Endothelial cell (in vitro differentiated cells): ENCODE measurements at regions not wholly inside any gene's neighbourhood (a gene's known extent, or its start where the extent isn't known, plus 50 kb on each side); places are given as distances from the start of the nearest gene placed in this dataset.

Source experiments
- DNase-seq: peaks from one replicate; pipeline ENCODE4 v3.0.0; 2021; ENCODE audit warnings: low spot score
- H3K27ac Mint-ChIP-seq: one replicate; pipeline ENCODE4 v1.8.0; 2021; ENCODE audit warnings: mixed read lengths, inconsistent platforms; ENCODE audit not compliant: unreplicated experiment
- H3K27me3 Mint-ChIP-seq: one replicate; pipeline ENCODE4 v1.8.0; 2021; ENCODE audit warnings: mild to moderate bottlenecking, moderate library complexity, mixed read lengths, inconsistent platforms; ENCODE audit not compliant: unreplicated experiment
- H3K36me3 Mint-ChIP-seq: one replicate; pipeline ENCODE4 v1.8.0; 2021; ENCODE audit warnings: mild to moderate bottlenecking, low read depth, mixed read lengths, inconsistent platforms; ENCODE audit not compliant: unreplicated experiment
- H3K4me1 Mint-ChIP-seq: one replicate; pipeline ENCODE4 v1.8.0; 2021; ENCODE audit warnings: mild to moderate bottlenecking, mixed read lengths, inconsistent platforms; ENCODE audit not compliant: unreplicated experiment
- H3K4me3 Mint-ChIP-seq: one replicate; pipeline ENCODE4 v1.8.0; 2021; ENCODE audit warnings: mild to moderate bottlenecking, mixed read lengths, inconsistent platforms; ENCODE audit not compliant: unreplicated experiment
- H3K9me3 Mint-ChIP-seq: one replicate; pipeline ENCODE4 v1.8.0; 2021; ENCODE audit warnings: mixed read lengths, inconsistent platforms; ENCODE audit not compliant: unreplicated experiment
- CTCF ChIP-seq: fragments of 200-600 bp; sonication (generic); IDR thresholded peaks from one replicate; pipeline ENCODE4 v1.5.0; 2021; ENCODE audit warnings: antibody characterized with exemption; ENCODE audit not compliant: unreplicated experiment

- peak overlapping the region; percentile 70 for H3K27ac Mint-ChIP-seq
- H3K4me1 Mint-ChIP-seq, result peaks cover 9% of the 10 kb centered on the region
- H3K27me3 Mint-ChIP-seq, result no peaks in the 10 kb centered on the region
- H3K9me3 Mint-ChIP-seq, result no peaks in the 10 kb centered on the region
- H3K36me3 Mint-ChIP-seq, result no peaks in the 10 kb centered on the region
- no peak for TF ChIP-seq CTCF
- DNase-seq, result no peak
- H3K4me3 Mint-ChIP-seq, result no peak overlapping the region
Observed at GRCh38 chr5:124310453-124310852, 436.0 kb downstream of the ZNF608 start.

GRCh38 chr5:124309241-124309980, 437.0 kb downstream of the ZNF608 start:
- DNase-seq, result no peak

GRCh38 chr5:124303366-124303765, 443.1 kb downstream of the ZNF608 start:
- H3K4me1 Mint-ChIP-seq, result no peaks in the 10 kb centered on the region
- H3K27me3 Mint-ChIP-seq, result no peaks in the 10 kb centered on the region
- no peaks in the 10 kb centered on the region for H3K36me3 Mint-ChIP-seq
- no peak overlapping the region for H3K4me3 Mint-ChIP-seq
- no peak for DNase-seq
- TF ChIP-seq CTCF, result no peak
- no peak overlapping the region for H3K27ac Mint-ChIP-seq
- H3K9me3 Mint-ChIP-seq, result no peaks in the 10 kb centered on the region

More at GRCh38 chr5:124309241-124309980, 437.0 kb downstream of the ZNF608 start:
- no peak for TF ChIP-seq CTCF
- Mint-ChIP-seq H3K4me1 (peaks cover 9% of the 10 kb centered on the region), H3K27me3 (no peaks in the 10 kb centered on the region), H3K9me3 (no peaks in the 10 kb centered on the region), H3K4me3 (no peak overlapping the region), H3K36me3 (no peaks in the 10 kb centered on the region), H3K27ac (peak overlapping the region; percentile 6)

- H3K9me3 Mint-ChIP-seq, result no peaks in the 10 kb centered on the region
- no peaks in the 10 kb centered on the region for H3K36me3 Mint-ChIP-seq
- H3K27me3 Mint-ChIP-seq, result no peaks in the 10 kb centered on the region
- no peak for TF ChIP-seq CTCF
- DNase-seq, result no peak
- H3K27ac Mint-ChIP-seq, result no peak overlapping the region
- H3K4me1 Mint-ChIP-seq, result no peaks in the 10 kb centered on the region
- no peak overlapping the region for H3K4me3 Mint-ChIP-seq
Observed at GRCh38 chr5:124302533-124302932, 443.9 kb downstream of the ZNF608 start.

GRCh38 chr5:124301850-124302249, 444.6 kb downstream of the ZNF608 start:
- H3K36me3 Mint-ChIP-seq, result no peaks in the 10 kb centered on the region
- no peaks in the 10 kb centered on the region for H3K9me3 Mint-ChIP-seq
- H3K27me3 Mint-ChIP-seq, result no peaks in the 10 kb centered on the region
- DNase-seq, result no peak
- H3K27ac Mint-ChIP-seq, result no peak overlapping the region
- TF ChIP-seq CTCF, result no peak
- no peak overlapping the region for H3K4me3 Mint-ChIP-seq
- no peaks in the 10 kb centered on the region for H3K4me1 Mint-ChIP-seq
